Esophagus mucosa (tissue), 1 donor: ENCODE measurements at regions not wholly inside any gene's neighbourhood (a gene's known extent, or its start where the extent isn't known, plus 50 kb on each side); places are given as distances from the start of the nearest gene placed in this dataset.
"Not testable (repeated sequence)": the region's sequence is repeated elsewhere in the genome, so short reads cannot be mapped to it uniquely, and the experiment has no call there.

ENCODE experiments used
- ATAC-seq: fragments of 200-7000 bp; cut with Tn5 transposase; one replicate; pipeline ENCODE4 v1.9.1; 2020
- donor health status: DM: yes; HTN: yes; CAD: no.

DNA sequence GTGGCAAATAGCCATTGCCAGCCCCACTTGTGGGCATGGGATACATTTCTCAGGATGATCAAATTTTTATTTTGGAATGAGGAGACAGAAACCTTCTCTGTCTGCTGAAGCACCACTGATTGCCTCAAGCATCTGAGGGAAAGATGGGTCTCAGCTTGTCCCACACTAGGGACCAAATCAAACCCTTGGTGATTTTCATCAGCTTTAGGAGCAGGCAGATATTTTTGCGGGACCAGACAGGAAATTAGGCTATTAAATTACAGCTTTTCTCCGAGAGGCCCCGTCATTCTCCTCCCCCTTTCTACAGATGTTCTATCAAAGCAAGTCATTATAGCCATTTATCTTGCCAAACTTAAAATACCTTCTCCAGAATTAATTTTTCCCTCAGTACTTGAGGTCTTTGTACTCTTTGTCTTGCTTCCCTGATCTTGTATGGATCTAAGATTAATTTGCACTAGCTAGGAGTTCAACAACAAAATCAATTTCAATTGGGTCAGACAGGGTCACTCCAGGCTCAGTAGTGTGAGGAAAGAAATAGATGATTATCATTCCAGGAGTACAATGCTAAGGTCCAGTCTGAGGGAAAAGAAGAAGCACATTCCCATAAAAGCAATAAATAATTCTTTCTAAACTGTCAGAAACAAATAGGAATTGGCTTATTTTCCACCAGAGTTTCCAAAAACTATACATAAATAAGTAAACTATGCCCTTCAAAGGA is 818.1 kb upstream of the SOX11 start:
- ATAC-seq, result no peak

DNA sequence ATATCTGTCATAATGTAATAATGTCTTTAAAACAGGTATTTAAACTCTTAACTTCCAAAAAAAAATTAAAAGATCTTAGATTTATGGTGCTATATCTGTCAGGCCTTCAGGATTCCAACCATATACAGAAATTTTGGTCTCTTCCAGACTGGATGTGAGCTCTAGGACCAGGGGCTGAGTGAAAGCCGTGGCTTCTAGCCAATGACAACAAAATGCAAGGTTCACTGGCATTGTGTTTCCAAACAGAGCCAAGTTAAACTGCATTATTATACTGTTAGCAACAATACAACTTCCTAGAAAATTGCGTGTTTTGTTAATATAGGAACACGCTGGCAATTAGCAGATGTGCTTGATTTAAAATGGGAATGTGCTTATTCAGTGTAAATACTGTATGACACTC is 809.8 kb upstream of the SOX11 start:
- no peak for ATAC-seq

DNA sequence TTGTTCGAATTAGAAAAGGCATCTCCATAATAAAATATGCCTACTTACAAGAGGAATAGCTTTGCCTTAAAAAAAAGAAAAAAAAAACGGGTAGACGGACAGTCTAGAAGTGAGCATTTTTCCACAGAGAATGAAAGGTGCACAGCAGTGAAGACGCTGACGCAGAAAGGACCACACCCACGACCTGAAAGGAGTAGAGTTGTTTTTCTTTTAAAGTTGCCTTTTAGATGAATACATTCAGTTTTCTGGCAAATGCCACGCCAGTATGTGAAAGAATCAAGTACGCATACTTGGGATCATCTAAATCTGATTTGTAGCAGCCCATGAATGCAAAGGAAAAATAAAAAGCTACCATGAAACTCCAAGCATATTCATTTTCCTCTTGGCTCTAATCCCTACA is 809.2 kb upstream of the SOX11 start:
- ATAC-seq, result no peak

- no peak for ATAC-seq
These were observed 808.8 kb upstream of the SOX11 start for GRCh38 chr2:4883375-4883774.

GRCh38 chr2:4884117-4884571 is 808.0 kb upstream of the SOX11 start:
- no peak for ATAC-seq

GRCh38 chr2:4891394-4891793 is 800.8 kb upstream of the SOX11 start:
- no peak for ATAC-seq

GRCh38 chr2:4895371-4895770 is 796.8 kb upstream of the SOX11 start:
- no peak for ATAC-seq

GRCh38 chr2:4898706-4899105 is 793.5 kb upstream of the SOX11 start:
- ATAC-seq, result no peak

- no peak for ATAC-seq
These were observed 791.9 kb upstream of the SOX11 start for GRCh38 chr2:4900242-4900641.

DNA sequence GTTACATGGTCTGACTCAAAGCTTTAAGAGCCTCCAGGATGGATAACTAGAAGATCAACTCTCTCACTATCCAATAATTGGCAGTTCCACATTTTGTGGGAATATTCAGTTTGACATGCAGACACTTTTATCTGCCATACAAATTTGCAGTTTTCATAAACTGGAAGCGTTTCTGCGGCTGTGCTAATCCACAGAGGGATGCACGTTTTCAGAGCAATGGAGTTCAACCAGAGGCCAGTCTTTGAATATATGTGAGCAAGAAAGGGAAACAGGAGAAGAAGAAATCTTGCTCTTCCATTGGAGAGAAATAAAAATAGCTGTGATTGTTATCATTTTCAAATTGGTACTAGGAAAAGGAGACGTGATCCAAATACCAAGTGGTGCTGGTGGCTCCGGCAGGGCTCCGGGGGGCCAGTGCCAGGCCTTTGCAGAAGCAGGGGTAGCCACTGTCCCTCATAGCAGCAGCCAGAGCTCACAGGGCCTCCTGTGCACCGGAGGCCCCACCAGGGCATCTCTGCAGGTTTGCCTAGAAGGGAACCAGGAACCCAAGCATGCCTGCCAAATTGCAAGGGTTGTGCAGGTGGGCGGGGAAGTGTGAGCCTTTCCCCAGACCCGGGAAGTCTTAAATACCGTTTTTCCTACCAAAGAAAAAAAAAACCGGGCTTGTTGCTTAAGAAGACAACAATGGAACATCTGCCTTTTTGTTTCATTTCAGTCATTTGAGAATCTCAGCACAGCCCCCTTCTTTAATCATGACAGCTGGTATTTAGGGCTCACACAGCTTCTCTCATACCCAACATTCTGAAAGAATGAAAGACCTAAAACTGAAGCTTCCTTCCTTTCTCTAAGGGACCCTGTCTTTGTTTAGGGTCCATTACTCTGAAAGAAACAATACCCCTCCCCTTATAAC is 791.1 kb upstream of the SOX11 start:
- no peak for ATAC-seq

GRCh38 chr2:4903656-4904348 is 788.4 kb upstream of the SOX11 start:
- no peak for ATAC-seq

- ATAC-seq, result no peak
These were observed 783.7 kb upstream of the SOX11 start for GRCh38 chr2:4908461-4908860.

GRCh38 chr2:4909346-4910009 is 782.7 kb upstream of the SOX11 start:
- ATAC-seq, result no peak

GRCh38 chr2:4914036-4914435 is 778.1 kb upstream of the SOX11 start:
- ATAC-seq, result no peak

- no peak for ATAC-seq
These were observed 777.6 kb upstream of the SOX11 start for GRCh38 chr2:4914551-4914950.

DNA sequence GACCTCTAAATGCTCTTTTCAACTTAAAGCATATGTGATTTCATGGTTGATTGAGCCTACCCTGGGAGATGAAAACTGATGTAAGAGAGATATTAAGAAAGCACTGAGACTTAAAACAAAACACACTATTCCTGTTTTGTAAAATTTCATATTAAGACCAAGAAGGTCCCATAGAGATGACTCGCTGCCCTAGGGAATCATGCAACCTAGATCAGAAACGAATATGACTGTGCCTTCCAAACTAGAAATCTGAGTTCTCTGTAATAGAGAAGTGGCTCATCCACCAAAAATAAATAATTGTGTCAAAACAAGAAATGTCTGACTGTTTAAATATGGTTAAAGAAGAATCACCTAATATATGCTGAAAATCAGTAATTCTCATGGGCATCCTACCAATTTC is 776.8 kb upstream of the SOX11 start:
- ATAC-seq, result no peak

DNA sequence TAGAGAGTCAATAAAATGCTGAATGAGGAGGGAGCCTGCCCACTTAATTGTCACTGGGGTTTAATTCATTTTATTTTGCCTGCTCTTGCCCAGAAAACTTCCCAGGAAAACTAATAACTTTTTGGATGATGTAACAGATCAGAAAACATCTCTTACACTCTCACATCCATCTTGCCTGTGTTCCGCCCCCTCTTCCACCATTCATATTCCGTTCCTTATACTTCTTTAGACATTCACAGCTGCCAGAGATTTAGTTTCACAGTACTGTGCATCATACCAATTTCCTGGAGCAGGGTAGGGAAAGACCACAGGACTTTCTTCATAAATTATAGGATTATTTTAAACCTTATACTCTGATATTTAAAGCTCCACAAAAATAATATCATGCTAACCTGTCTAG is 776.1 kb upstream of the SOX11 start:
- no peak for ATAC-seq

DNA sequence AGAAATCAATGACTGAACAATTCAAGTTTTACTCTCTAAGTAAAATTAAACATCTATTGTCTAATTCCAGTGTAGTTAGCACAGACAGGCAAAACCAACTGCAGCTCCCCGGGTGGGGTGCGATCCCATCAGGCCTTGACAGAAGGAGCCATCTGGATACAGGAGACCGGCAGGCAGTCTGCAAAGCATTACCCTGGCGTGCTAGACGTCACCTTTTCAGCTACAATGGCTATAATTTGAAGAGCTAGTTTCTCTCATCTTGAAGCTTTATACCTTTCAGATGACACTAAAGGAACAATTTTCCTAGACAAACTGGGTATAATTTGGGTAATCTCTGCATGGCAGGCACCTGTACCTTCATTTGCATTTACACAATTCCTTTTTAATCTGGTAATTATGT is 761.5 kb upstream of the SOX11 start:
- no peak for ATAC-seq

DNA sequence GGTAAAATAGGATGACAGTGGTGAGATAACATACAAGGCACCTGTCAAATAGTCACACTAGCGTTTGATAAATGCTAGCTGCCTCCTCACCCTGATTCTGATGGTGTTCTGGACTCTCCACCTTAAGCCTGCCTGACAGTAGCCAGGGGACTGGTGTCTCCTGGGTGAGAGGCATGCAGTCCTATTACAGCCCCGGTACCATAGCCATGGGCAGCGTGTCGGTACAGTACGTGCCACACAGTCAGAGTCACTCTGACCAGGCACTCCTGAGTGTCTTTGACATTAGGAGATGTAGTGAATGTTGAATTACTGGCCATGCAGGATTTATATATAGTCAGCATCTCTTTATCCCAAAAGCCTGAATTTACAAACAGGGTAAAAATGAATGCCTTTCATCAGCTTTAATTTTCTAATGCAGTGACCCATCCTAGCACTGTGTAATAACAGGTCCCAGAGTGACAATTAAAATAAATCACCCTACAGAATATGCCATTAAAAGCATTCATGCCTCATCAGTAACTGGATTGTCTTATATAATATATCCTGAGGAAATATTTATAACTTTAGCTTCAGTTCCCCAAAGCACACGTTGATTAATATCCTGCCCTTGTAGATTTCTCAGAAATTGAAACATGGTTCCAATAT is 760.3 kb upstream of the SOX11 start:
- no peak for ATAC-seq

GRCh38 chr2:4935291-4935690 is 756.9 kb upstream of the SOX11 start:
- not testable (repeated sequence) for ATAC-seq

DNA sequence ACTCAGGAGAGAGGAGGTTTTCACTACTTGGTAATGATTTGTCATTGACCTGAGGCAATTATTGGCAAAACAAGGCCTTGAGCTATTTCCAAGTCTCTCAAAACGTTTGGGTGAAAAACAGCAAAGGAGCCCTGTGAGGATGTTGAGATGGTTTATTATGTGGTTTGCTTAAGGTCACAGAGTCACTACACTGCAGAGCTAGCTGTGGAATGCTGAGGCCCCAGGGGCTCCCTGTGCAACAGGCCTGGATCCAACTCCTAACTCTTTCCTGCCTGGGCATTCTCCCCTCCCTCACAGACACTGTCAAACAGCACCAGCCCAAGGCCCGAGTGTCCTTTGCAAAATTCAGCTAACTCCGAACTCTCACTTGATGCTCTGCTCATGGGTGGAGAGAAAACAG is 754.6 kb upstream of the SOX11 start:
- no peak for ATAC-seq

DNA sequence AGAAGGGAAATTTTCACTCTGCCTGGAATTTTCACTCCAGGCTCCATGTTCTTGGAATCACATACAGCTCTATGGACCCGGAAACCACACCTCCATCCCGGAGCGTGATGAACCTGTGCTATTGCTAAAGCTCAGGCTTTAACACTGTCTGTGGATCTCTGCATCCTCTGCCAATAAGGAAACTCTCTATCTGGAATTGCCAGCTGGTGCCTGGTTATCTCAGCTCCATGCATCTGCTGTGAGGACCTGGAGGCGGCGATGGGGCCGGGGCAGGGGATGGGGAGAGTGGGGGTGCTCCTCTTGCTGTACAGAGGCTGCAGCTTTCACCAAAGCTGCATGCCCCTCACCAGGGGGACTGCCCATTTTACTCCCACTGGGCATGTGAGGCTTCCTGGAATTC is 754.0 kb upstream of the SOX11 start:
- no peak for ATAC-seq
